ENCODE measurements at regions not wholly inside any gene's neighbourhood (a gene's known extent, or its start where the extent isn't known, plus 50 kb on each side); places are given as distances from the start of the nearest gene placed in this dataset.

DNA sequence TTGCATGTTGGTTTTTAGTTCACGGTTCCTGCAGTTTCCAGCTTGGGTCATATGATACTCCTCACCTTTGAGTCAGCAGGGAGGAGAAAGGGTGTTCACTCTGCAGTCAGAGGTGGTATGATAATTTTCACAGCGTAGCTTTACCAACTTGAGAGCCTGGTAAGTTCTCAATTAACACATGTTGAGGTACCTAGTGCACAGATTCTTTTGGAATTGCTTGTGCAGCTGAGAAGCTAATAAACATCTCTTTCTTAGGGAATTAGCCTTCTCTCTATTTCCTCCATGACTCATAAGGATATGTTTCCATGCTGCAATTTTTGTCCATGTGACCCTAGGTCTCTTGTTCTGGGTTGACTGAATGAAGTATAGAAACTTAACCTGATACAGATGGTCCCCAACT lies 166.6 kb downstream of the KIF20B start:
- Mint-ChIP-seq H3K27ac (no peak overlapping the region), H3K9me3 (no peaks in the 10 kb centered on the region), H3K36me3 (ENCODE audit: low read depth) (no peaks in the 10 kb centered on the region), H3K4me1 (no peaks in the 10 kb centered on the region), H3K27me3 (peaks cover 2% of the 10 kb centered on the region), H3K4me3 (no peak overlapping the region)
- DNase-seq (no peak), ATAC-seq (no peak)

DNA sequence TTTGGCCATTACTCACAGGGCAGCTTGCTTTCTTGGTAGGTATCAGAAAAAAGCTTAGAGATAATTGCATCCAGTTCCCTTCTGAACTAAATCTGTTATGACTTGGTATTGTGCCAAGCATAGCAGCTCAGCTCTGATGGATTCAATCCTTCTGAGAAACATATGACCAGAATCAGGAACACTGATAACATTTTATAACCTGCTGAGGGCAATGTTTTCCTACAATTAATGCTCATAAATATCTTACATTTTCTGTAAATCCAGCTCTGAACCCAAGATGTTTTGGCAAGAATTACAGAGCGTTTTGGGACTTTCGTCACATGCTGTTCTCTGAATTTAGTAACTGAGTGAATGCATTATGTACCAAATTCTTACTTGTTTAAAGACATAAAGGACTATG lies 167.8 kb downstream of the KIF20B start:
- no peak overlapping the region for H3K27ac Mint-ChIP-seq

DNA sequence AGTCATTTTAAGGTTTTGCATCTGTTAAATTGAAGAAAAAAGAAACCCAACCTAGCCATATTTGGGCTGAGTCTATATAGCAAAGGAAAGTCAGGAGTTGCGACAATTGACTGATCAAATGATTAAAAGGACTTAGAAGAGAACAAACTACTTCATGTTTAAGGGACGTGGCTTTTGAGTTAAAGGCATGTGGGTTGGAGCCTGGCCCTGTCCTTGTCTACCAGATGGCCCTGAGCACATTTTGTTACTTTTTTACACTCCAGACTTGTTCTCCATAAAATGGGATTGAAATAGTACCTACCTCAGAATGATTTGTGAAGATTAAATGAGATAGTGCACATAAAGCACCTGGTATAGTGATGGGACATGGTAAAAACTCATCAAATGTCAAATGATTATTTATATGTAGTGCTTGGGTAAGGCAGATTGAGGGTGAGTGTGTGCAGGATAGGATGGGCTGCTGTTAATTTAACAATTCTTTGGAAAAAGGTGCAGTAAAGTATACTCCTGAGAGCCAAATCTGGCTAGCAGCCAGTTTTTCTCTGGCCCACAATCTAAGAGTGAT lies 168.3 kb downstream of the KIF20B start:
- ATAC-seq: no peak
- H3K4me3 Mint-ChIP-seq: no peak overlapping the region

More for the DNA sequence above, 167.8 kb downstream of the KIF20B start:
- DNase-seq: no peak
- H3K4me1 Mint-ChIP-seq: no peaks in the 10 kb centered on the region
- no peak for ATAC-seq
- no peaks in the 10 kb centered on the region for H3K9me3 Mint-ChIP-seq
- H3K27me3 Mint-ChIP-seq: peaks cover 6% of the 10 kb centered on the region
- H3K36me3 Mint-ChIP-seq (ENCODE audit: low read depth): no peaks in the 10 kb centered on the region
- H3K4me3 Mint-ChIP-seq: no peak overlapping the region

DNA sequence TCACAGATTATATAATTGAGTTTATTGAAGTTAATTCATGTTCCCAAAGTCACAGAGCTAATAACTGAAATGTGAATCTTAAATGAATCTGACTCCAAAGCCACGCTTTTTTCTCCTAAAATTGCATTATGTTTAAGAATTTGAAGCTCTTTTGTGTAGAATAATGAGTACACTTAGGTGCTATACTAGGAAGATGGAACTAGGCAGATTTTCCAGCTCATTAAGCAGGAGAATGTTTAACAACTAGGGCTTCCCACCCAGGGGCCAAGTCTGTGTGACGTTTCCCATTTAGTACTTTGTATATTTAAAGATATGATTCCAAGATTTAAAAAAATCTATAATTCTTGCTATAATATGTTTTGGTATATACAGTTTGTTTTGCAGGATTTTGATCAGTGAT lies 169.5 kb downstream of the KIF20B start:
- Mint-ChIP-seq H3K9me3 (no peaks in the 10 kb centered on the region), H3K27ac (no peak overlapping the region), H3K27me3 (peaks cover 7% of the 10 kb centered on the region), H3K36me3 (ENCODE audit: low read depth) (no peaks in the 10 kb centered on the region), H3K4me1 (no peaks in the 10 kb centered on the region), H3K4me3 (no peak overlapping the region)
- no peak for ATAC-seq
- no peak for DNase-seq

More for the DNA sequence above, 168.3 kb downstream of the KIF20B start:
- Mint-ChIP-seq H3K4me1 (no peaks in the 10 kb centered on the region), H3K36me3 (ENCODE audit: low read depth) (no peaks in the 10 kb centered on the region), H3K9me3 (no peaks in the 10 kb centered on the region), H3K27ac (no peak overlapping the region), H3K27me3 (peaks cover 7% of the 10 kb centered on the region)
- DNase-seq: no peak

DNA sequence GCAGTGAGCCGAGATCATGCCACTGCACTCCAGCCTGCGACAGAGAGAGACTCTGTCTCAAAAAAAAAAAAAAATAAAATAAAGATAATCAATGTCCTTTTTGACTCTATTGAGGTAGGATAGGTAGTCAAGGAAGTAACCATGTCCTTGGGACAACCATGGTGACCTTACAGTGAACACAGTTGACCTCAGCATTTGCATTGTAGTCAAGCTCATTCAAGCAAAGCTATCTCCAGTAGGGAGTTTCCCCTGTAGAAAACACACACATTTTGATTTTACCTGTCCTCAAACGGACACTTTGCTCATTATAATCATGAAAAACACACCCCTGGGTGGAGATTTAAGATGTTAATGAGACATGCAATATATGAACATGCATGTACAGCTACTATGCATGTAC lies 171.7 kb downstream of the KIF20B start:
- Mint-ChIP-seq H3K4me1 (no peaks in the 10 kb centered on the region), H3K36me3 (ENCODE audit: low read depth) (no peaks in the 10 kb centered on the region), H3K27me3 (peaks cover 4% of the 10 kb centered on the region), H3K9me3 (no peaks in the 10 kb centered on the region), H3K4me3 (no peak overlapping the region), H3K27ac (no peak overlapping the region)
- DNase-seq (no peak), ATAC-seq (no peak)

DNA sequence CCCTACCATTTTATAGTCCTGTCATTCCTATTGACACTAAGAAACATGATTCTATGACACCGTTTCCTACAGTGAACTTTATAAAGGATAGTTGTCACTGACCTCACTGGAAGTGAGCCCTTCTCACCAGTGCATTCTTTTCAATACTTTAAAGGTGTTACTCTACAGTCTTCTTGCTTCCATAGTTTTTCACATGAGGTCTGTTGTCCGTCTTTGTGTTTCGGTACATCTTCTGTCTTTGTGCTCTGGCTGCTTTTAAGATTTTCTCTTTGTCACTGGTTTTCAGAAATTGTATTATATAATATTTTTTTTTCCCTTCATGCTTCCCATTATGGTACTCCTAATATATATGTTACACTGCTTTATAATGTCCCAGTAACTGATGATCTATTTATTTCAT lies 174.2 kb downstream of the KIF20B start:
- no peaks in the 10 kb centered on the region for H3K9me3 Mint-ChIP-seq
- H3K4me1 Mint-ChIP-seq: no peaks in the 10 kb centered on the region
- no peak for DNase-seq
- no peak for ATAC-seq
- no peak overlapping the region for H3K27ac Mint-ChIP-seq
- no peak overlapping the region for H3K4me3 Mint-ChIP-seq
- H3K27me3 Mint-ChIP-seq: peaks cover 4% of the 10 kb centered on the region
- H3K36me3 Mint-ChIP-seq (ENCODE audit: low read depth): no peaks in the 10 kb centered on the region

DNA sequence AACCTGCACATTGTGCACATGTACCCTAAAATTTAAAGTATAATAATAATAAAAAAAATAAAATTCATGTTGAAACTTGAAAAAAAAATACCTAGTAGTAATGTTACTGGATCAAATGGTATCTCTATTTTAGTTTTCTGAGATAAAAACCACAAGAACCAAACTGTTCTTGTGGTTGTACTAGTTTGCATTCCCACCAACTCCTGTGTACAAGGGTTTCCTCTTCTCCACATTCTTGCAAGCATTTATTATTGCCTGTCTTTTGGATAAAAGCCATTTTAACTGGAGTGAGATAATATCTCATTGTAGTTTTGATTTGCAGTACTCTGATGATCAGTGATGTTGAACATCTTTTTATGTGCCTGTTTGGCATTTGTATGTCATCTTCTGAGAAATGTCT lies 177.7 kb downstream of the KIF20B start:
- Mint-ChIP-seq H3K4me3 (no peak overlapping the region), H3K36me3 (ENCODE audit: low read depth) (no peaks in the 10 kb centered on the region), H3K9me3 (peaks cover 5% of the 10 kb centered on the region), H3K4me1 (no peaks in the 10 kb centered on the region), H3K27me3 (peaks cover 3% of the 10 kb centered on the region), H3K27ac (no peak overlapping the region)
- ATAC-seq (no peak), DNase-seq (no peak)

DNA sequence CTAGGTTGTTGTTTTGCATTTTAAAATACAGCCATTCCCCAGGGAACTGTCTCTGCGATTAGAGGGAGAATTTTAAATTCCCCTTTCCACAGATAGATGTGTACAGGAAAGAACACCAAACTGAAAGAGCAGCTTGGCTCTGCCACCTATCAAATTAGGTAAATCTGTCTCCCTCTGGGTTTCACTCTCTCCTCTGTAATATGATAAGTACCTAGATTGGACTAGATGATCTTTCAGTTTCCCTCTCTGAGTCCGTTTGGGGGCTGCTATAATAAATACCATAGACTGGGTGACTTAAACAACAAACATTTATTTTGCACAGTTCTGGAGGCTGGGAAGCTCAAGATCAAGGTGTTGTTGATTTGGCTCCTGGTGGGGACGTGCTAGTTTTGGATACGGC lies 186.0 kb downstream of the KIF20B start:
- Mint-ChIP-seq H3K9me3 (peaks cover 4% of the 10 kb centered on the region), H3K36me3 (ENCODE audit: low read depth) (no peaks in the 10 kb centered on the region), H3K4me1 (peaks cover 20% of the 10 kb centered on the region), H3K27me3 (peaks cover 17% of the 10 kb centered on the region), H3K4me3 (no peak overlapping the region), H3K27ac (peak overlapping the region; percentile 36)
- DNase-seq: no peak
- ATAC-seq: no peak

DNA sequence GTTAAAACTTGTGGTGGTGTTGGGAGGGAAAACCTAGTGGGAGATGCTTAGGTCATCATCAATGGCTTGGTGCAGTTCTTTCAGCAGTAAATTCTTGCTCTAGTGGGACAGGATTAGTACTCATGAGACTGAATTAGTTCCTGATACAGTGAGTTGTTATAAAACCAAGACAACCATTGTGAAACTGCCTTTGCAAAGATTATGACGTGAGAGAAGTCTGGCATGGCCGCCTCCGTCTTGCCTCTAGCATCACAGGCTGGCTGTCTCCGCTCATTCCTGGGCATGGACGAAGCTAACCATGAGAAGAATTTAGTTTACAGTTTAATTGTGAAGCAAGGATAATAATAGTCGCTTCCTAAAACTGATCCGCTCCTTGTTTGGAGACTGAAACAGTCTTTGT lies 186.4 kb downstream of the KIF20B start:
- peaks cover 20% of the 10 kb centered on the region for H3K4me1 Mint-ChIP-seq
- no peak overlapping the region for H3K4me3 Mint-ChIP-seq
- ATAC-seq (no peak), DNase-seq (no peak)
- no peaks in the 10 kb centered on the region for H3K36me3 Mint-ChIP-seq (ENCODE audit: low read depth)
- H3K27me3 Mint-ChIP-seq: peaks cover 17% of the 10 kb centered on the region
- no peaks in the 10 kb centered on the region for H3K9me3 Mint-ChIP-seq
- peak overlapping the region; percentile 36 for H3K27ac Mint-ChIP-seq

DNA sequence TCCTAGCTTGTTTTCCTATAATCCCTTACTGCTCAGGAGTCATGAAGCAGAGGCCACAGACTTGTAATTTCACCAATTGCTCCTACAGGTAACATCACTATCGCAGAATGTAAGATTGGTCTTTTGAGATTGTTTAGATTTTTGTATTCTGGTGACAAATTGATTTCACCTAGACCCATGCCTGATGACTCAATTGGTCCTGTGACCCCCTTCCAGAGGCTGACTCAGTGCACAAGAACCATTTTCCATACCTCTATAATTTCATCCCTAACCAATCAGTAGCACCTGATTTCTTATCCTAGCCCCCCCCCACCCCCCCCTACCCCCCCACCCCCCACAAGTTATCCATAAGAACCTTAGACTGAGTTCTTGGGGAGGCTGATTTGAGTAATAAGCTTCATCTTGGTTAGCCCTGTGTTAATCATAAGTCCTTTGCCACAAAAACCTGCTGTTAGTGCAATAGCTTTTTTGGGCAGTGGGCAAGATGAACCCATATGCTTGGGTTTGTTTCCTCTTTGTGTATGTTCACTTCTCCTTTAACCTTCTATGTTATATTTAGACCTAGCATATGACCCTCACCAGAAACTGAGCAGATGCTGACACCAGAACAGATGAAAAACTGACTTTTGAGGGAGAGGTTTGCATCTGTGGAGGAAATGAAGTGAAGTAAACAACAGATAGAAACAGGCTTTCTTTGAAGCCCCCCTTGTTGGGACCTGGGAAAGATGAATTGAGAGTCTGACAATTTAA lies 187.1 kb downstream of the KIF20B start:
- Mint-ChIP-seq H3K9me3 (no peaks in the 10 kb centered on the region), H3K4me1 (peaks cover 20% of the 10 kb centered on the region), H3K36me3 (ENCODE audit: low read depth) (no peaks in the 10 kb centered on the region), H3K27ac (no peak overlapping the region), H3K27me3 (peaks cover 19% of the 10 kb centered on the region), H3K4me3 (no peak overlapping the region)
- no peak for ATAC-seq
- no peak for DNase-seq

DNA sequence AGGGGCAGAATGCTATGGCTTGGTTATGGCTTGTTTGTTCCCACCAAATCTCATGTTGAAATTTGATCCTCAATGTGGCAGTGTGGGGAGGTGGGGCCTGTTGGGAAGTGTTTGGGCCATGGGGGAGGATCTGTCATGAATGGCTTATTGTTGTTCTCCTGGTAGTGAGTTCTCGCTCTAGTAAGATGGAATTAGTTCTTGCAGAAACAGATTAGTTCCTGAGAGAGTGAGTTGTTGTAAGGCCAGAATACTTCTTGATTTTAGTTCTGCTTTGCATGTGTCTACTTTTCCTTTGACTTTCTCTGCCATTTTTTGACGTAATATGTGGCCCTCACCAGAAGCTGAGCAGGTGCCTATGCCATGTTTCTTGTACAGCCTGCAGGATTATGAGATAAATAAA lies 188.2 kb downstream of the KIF20B start:
- H3K4me1 Mint-ChIP-seq: peaks cover 20% of the 10 kb centered on the region
- no peaks in the 10 kb centered on the region for H3K36me3 Mint-ChIP-seq (ENCODE audit: low read depth)
- no peak overlapping the region for H3K27ac Mint-ChIP-seq
- DNase-seq (no peak), ATAC-seq (no peak)
- H3K27me3 Mint-ChIP-seq: peaks cover 19% of the 10 kb centered on the region
- H3K4me3 Mint-ChIP-seq: no peak overlapping the region
- no peaks in the 10 kb centered on the region for H3K9me3 Mint-ChIP-seq

DNA sequence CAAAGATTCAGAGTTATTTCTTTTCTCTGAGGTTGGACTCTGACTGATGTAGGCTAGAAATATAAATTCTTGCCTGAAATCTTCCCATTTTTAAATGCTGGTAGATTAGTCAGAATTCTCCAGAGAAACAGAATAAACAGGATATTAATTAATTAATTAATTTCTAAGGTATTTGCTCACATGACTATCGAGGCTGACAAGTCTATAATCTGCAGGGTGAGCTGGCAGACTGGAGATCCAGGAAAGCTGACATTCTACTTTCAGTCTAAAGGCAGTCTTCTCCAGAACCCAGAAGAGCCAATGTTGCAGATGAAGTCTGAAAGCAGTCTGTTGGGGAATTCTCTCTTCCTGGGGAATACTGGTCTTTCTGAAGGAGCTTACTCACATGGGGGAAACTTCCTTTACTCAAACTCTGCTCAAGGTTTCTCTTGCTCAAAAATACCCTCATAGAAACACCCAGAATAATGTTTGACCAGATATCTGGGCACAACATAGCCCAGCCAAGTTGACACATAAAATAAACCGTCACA lies 189.7 kb downstream of the KIF20B start:
- Mint-ChIP-seq H3K27ac (no peak overlapping the region), H3K36me3 (ENCODE audit: low read depth) (no peaks in the 10 kb centered on the region), H3K4me1 (peaks cover 20% of the 10 kb centered on the region), H3K27me3 (peaks cover 14% of the 10 kb centered on the region), H3K9me3 (no peaks in the 10 kb centered on the region), H3K4me3 (no peak overlapping the region)
- no peak for ATAC-seq
- no peak for DNase-seq

DNA sequence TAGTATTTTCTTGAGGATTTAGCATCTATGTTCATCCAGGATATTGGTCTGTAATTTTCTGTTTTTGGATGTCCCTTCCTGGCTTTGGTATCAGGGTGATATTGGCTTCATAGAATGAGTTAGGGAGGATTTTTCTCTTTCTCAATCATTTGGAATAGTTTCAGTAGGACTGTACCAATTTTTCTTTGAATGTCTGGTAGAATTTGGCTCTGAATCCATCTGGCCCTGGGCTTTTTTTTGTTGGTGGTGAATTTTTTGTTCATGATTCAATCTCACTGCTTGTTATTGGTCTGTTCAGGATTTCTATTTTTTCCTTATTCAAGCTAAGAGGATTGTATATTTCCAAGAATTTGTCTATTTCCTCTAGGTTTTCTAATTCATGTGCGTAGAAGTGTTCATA lies 192.7 kb downstream of the KIF20B start:
- Mint-ChIP-seq H3K27me3 (peaks cover 7% of the 10 kb centered on the region), H3K4me3 (no peak overlapping the region)
- ATAC-seq: no peak

DNA sequence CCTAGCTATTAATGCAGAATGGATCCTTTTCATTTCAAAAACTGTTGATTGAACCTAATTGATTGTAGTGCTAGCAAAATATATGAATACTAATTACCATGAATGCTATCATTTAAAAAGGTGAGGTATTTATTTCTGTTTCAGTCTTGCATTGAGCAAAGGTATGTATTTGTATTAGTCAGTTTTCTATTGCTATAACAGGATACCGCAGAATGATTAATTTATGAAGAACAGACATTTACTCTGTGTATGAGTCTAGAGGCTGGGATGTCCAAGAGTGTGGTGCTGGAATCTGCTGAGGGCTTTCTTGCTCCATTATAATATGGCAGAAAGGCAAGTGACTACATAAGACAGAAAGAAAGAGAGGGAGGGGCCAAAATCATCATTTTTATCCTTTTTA lies 199.2 kb downstream of the KIF20B start:
- Mint-ChIP-seq H3K4me3 (no peak overlapping the region), H3K27me3 (peaks cover 5% of the 10 kb centered on the region), H3K27ac (no peak overlapping the region), H3K4me1 (peaks cover 3% of the 10 kb centered on the region), H3K9me3 (peaks cover 4% of the 10 kb centered on the region), H3K36me3 (ENCODE audit: low read depth) (no peaks in the 10 kb centered on the region)
- ATAC-seq (no peak), DNase-seq (no peak)

More for the DNA sequence above, 192.7 kb downstream of the KIF20B start:
- Mint-ChIP-seq H3K36me3 (ENCODE audit: low read depth) (no peaks in the 10 kb centered on the region), H3K4me1 (peaks cover 9% of the 10 kb centered on the region), H3K27ac (no peak overlapping the region), H3K9me3 (peaks cover 4% of the 10 kb centered on the region)
- no peak for DNase-seq

DNA sequence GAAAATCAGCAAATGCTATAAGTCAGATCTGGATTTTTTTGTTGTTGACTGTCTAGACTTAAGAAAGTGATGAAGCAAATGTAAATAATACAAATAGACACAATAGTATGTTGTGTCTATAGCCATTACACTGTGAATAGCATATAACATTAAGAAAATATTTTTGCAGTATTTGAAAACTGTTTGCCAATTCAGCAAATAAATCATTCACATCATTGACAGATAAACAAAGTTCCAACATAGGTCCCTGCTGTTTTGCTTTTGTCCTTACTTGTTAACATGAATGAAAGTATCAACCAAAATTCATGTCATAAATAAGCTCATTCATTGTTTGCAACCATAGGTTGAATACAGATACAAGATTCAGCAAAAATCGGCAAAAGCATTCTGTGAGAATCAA lies 200.5 kb downstream of the KIF20B start:
- Mint-ChIP-seq H3K4me1 (peaks cover 3% of the 10 kb centered on the region), H3K27me3 (peaks cover 5% of the 10 kb centered on the region)

More for the DNA sequence above, 200.5 kb downstream of the KIF20B start:
- ATAC-seq (no peak), DNase-seq (no peak)
- Mint-ChIP-seq H3K27ac (no peak overlapping the region), H3K9me3 (no peaks in the 10 kb centered on the region), H3K36me3 (ENCODE audit: low read depth) (no peaks in the 10 kb centered on the region), H3K4me3 (no peak overlapping the region)

Measured in activated naive CD8-positive, alpha-beta T cell treated with anti-CD3 and anti-CD28 coated beads, Interleukin-2, amount 50 U/mL, for 24 hours (primary cell).